Stimulated activated CD8-positive, alpha-beta memory T cell treated with anti-CD3 and anti-CD28 coated beads, Interleukin-7, amount 100 ng/mL, for 48 hours (primary cell): ENCODE measurements at regions not wholly inside any gene's neighbourhood (a gene's known extent, or its start where the extent isn't known, plus 50 kb on each side); places are given as distances from the start of the nearest gene placed in this dataset.
"Not testable (repeated sequence)": the region's sequence is repeated elsewhere in the genome, so short reads cannot be mapped to it uniquely, and the experiment has no call there.

Experiments
- DNase-seq, 2 donors: peaks; one replicate each; pipeline ENCODE4 v3.0.0-alpha.2; 2020; ENCODE audit warnings: low read depth in 1 of 2; ENCODE audit errors: extremely low read depth in 1 of 2

DNA sequence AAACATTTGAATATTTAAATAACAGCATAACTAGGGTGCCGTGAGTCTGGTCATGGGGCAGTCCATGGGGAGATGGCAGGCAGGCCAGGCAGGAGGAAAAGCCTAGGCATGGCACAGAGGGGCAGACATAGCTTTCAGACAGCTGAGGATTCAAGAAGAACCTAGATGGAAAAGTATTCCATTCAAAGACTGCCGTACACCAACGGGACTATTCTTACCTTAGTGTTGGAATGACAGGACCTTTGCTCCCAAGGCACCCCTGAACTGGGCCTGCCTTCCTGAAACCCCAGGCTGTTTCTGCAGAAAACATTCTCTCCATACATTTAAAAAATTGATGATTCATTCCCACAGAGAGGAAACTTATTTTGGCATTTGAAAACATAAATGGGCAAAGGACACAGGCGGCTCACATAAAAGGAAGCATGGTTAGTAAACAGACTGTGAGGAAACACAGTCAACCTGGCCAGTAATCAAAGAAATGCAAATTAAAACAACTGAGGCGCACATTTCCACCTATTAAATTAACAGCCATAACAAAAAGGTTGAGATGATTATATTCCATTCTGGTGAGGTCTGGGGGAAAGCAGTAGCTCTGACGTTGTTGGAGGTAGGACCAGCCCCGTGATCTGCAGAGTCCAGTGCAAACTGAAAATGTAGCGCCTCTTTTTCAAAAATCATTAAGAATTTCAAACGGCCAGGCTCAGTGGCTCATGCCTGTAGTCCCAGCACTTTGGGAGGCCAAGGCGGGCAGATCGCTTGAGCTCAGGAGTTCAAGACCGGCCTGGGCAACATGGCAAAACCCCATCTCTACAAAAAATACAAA lies 71.3 kb upstream of the SMAD3 start:
- no peak for DNase-seq

DNA sequence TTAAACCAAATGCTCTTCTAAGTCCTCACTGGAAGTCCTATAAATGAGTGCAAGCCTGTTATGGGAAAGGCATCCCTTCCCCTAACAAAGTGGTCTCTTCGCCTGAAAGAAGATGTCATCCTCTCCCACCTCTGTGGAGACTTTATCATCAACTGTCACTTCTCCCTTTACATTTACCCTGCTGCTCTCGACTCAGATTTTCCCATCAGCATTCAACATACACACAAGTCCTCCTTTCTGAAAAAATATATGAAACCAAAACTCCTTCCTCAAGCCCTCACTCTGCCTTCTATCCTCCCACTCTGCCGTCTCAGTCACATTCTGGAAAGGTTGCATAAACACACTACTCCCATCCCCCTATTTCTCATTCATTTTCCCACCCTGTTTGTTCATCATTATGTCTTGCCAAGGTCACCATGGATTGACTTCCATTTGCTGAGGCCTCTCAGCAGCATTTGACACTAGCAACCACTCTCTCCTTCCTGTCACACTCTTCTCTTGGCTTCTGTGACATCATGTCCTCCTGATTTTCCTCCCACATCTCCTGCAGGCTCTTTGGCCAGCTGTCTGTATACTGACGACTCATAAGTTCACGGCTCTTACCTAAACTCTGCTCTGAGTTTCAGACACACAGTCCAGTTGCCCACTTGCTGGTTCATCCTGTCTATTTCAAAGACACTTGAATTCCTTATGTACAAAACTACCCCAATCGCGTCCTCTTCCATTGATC lies 70.3 kb upstream of the SMAD3 start:
- no peak for DNase-seq

DNA sequence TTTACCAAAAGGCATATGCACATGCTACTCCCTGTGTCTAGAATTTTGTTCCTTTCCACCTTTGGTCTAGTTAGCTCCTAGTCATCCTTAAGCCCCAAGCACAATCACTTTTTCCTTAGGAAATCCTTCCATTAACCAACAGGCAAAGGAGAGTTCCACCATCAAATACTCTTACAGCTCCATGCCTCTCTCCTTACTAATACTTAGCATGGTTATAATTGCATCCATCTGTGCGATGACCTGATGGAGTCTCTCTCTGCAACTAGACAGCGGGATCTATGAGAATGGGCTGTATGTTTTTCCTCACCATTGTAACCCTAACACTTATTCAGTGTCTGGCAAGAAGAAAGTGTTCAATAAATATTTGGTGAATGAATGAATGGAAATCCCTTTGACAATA lies 69.3 kb upstream of the SMAD3 start:
- no peak for DNase-seq

DNA sequence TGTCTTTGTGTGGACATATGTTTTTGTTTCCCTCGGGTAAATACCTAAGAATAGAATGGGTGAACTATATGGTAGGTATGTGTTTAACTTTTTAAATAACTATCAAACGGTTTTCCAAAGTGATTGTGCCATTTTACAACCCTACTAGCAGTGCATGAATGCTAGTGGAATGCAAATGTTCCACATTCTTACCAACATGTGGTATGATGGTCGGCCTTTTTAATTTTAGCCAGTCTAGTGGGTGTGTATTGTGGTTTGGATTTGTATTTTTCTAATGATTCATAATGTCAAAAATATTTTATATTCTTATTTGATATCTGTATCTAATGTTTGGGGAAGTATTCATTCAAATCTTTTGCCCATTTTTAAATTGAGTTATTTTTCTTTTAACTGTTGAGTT lies 68.2 kb upstream of the SMAD3 start:
- no peak for DNase-seq

DNA sequence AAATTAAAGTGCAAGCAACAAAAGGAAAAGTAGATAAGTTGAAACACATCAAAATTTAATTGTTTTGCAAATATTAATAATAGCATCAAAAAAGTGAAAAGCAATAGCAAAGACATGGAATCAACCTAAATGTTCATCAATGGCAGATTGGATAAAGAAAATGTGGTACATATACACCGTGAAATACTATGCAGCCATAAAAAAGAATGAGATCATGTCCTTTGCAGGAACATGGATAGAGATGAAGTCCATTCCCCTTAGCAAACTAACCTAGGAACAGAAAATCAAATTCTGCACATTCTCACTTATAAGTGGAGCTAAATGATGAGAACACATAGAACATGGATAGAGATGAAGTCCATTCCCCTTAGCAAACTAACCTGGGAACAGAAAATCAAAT lies 67.2 kb upstream of the SMAD3 start:
- not testable (repeated sequence) for DNase-seq

DNA sequence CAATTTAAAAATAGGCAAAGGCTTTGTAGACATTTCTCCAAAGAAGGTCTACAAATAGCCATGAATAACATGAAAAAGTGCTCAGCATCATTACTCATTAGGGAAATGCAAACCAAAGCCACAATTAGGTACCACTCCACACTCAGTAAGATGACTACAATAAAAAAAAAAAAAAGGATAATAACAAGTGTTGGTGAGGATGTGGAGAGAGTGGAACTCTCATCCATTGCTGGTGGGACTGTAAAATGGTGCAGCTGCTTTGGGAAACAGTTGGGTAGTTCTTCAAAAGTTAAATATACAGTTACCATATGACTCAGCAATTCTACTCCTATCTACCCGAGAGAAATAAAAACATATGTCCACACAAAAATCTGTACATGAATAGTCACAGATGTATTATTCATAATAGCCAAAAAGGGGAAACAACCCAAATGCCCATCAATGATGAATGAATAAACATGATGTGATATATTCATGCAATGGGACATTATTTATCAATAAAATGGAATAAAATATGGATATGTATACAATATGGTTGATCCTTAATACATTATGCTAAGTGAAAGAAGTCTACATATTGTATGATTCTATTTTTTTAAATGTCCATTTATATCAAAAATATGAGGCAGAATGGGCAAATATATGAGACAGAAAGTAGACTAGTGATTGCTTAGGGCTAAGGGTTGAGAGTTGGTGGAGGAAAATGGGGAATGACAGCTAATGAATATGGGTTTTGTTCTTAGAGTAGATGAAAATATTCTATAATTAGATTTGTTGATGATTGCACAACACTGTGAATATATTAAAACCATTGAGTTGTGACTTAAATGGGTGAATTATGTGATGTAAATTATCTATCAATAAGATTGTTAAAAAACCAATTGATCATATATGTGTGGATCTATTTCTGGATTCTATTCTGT lies 66.1 kb upstream of the SMAD3 start:
- DNase-seq = no peak

DNA sequence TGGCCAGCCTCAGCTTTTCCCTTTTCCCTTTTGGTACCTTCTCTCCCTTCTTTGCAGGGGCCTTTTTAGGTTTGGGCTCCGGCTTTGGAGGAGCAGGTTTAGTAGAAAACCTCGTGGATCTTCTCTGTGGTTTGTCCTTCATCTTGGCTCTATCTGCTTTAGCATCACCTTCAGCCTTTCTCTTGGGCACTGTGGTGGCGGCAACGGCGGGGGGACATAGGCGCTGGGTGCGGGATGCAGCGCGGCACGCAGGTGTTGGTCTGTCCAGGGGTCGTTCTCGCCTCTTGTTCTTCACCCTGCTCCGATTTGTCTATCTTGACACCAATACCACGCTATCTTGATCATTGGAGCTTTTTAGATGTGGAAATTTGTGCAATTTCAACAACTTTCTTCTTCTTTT lies 64.5 kb upstream of the SMAD3 start:
- no peak for DNase-seq

DNA sequence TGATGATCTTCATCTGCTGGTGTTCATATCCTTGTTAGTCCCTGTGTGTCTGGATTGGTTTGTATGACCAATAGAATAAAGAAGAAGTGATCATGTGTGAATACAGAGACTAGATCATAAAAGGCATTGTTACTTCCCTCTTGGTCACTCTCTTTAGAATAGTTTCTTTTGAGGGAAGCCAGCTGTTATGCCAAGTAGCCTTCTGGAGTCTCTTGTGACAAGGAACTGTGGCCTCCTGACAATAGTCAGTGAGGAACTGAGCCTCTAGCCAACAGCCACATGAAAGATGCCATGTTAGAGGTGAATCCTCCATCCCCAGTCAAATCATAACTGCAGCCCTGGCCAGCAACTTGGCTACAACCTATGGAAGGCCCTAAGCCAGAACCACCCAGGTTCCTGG lies 63.0 kb upstream of the SMAD3 start:
- no peak for DNase-seq

DNA sequence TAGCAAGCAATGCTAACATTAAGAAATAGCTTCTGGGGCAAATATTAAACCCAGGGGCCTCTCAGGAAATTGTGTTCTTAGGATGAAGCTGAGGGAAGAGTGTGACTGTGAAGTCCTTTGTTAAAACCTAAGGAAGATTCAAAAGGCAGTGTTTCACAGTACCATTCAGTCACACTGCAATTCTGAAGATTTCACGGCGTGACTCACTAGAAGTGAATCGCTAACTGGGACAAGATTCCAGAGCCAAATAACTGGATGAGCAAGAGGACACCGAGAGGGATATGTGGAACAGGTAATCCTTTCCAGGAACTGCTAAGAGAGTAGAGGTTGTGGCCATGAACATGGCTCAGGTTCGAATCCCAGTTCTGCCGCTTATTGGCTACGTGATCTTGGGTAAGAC lies 61.8 kb upstream of the SMAD3 start:
- no peak for DNase-seq

DNA sequence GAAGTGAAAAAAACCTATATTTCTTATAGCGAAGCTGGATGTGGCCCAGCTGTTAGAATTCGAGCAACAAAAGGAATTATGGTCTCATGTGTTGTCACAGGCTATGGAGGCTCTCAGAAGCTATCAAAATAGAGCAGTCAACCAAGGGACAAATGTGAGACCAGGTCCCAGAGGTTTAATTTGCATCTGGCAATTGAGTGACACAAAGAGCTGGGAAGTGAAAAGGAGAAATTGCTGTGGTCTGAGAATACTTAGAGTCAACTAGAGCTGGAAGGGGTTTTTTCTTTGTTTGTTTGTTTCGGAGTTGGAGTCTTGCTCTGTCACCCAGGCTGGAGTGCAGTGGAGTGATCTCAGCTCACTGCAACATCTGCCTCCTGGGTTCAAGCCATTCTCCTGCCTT lies 61.3 kb upstream of the SMAD3 start:
- no peak for DNase-seq

DNA sequence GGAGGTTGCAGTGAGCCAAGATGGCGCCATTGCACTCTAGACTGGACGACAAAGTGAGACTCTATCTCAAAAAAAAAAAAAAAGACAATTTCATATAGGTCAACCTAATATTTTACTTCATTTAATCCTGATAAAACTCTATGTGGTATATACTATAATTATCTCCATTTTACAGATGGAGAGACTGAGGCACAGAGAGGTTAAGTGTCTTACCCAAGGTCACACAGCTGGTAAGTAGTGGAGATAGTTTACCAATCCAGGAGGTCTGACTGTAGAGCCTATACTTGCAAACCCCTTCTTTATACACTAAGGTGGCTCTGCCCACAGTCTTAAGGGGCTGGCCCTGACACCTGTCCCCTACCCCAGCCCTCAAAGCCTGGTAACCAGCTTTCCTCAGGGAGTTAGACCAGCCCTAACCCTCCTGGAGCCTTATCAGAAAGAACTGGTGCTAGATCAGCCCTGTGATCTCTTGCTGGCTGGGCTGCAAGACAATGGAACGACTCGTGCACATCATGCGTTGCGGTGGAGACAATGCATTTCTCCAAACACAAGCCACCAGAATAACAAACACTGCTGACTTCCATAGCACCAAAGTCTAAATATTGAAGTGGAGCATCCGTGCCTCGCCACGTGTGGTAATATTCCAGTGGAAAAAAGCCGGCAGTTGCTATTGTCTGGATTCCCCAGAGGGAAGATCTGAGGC lies 60.0 kb upstream of the SMAD3 start:
- DNase-seq = no peak

DNA sequence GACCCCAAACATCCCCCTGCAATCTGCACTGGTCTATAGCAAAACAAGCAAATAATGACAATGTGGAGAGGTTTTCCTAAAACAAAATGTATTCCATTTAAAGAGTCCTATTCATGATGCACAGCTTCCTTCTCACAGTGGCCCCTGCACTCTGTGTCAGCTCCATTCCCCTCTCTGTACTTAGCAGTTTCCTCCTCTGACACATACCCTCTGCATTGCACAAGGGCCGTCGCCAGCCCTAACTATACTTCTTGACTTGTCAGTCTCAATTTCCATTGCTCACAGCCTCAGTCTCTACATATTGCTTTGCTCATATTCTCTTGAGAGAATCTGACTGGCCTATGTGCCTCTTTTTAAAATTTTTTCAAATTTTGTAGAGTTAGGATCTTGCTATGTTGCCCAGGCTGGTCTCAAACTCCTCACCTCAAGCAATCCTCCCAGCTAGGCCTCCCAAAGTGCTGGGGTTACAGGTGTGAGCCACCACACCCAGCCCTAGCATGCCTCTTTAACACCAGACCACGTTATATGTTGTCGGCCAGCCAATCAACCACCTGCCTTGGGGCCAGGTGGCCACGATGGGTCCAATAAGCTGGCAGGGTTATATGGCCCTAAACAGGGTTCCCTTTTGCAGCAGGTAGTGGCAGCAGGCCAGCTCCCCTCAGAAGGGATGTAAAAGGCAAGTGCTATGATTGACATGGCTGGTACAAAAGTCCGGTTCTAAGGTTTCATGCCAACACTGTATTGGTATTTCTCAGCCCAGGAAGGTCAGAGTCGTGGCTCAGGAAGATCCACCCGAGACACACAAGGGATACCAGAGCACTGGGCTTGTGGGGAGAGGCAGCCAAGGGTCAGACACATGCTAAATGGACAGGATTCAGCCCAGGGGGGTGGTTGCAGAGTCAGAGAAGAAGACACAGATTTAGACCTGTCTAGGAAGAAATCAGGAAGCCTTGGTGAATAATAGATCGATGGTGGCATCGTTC lies 59.0 kb upstream of the SMAD3 start:
- DNase-seq = no peak

DNA sequence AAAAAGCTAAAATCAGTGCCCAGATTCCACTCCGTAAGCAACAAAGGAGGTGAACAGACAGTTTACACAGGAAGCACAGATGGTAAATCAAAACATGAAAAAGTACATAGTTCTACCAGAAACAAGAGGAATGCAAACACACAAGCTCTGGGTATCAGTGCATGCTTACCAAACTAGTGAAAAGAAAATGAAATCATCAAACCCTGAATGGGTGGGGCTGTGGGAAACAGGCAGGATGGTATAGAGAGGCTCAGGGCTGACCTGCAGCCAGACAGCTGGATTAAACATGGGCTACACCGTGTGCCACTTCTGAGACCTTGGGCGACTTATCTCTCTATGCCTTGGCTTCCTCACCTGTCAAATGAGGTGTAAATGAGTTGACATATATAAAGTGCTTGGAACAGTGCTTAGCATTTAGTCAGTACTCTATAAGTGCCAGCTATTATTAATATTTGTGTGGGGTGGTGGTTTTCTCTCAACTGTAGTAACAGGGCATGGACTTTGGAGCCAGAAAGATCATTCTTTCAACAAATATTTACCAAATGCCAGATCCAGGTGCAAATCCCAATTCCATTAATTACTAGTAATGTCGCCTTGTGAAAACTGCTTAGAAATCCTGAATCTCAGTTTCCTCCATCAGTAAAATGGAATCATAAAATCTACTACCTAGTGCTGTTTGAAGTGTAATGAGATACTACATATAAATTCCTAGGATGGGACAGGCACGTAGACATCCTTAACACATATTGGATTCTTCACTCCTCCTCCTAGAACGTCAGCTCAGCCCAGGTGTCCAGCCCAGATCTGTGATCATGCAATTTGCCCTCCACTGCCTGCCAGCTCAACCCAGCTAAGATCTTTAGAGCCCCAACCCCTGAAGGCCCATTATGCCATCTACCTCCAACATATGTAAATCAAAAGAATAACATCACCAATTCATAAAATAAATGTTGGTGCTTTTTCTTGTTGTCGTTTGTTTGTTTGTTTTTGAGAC lies 55.5 kb upstream of the SMAD3 start:
- no peak for DNase-seq

DNA sequence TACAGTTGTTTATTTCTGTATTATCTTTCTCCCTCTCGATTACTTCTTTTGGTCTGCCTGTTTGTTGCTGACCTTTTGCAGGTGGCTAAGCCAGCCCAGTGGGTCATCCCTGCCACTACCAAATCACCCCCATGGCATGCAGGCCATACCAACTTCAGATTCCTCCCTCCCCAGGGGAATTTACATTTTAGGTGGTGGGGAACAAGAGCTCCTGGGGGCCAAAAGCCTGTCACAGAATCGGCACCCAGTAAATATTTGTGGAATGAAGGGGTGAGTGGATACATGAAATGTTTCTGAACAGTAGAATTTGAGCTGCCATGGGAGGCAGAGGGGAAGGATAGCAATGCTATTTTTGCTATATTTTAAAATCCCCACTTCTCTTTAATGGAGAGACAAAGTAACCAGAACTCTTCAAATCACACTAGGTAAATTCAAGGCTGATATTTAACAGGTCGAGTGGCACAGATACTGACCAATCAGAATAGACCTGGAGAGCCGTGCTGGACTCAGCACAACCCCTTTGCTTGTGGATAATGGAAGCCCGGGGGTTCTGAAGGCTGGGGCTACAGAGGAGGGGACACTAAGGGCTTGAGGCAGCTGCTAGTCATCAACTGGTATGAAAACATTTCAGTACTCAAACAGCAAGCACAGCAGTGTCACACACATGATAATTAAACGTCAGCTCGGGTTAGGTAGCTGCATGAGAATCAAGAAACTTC lies 54.3 kb upstream of the SMAD3 start:
- no peak for DNase-seq

DNA sequence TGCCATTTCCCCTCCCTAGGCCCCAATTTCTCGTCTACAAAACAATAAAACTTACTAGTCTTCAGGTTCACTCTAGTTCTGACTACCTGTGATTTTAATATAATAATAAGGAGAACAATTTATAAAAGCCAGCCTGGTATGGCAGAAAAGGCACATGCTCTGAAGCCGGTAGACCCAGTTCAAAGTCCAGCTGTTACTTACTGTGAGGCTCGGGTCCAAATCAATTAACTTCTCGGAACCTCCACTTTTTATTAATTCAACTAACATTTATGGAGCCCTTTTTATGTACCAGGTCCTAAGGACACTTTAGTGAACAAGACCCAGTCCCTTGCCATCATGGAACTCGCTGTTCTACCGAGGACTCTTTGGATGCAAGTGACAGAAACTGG lies 53.8 kb upstream of the SMAD3 start:
- no peak for DNase-seq

DNA sequence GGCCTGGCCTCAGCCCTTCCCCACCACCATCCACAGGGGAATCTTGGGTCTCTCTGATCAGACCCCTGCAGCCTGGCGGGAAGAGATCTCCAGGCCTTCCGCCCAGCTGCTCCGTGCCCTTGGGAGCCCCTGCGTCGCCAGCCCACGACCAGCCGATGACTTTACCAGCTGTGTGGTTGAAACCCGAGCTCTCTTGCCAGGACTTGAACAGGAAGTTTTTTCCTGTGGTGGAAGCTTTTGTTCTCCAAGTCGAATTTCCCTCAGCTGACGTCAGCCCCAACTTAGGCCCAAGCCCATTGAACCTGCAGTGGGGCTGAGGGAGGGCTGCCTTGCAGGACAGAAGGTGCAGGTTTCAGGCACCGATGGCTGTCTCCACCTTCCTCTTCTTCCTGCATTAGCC lies 51.7 kb upstream of the SMAD3 start:
- DNase-seq = no peak
